ENCODE measurements at regions not wholly inside any gene's neighbourhood (a gene's known extent, or its start where the extent isn't known, plus 50 kb on each side); places are given as distances from the start of the nearest gene placed in this dataset.

- no peak overlapping the region for H3K4me3 ChIP-seq (ENCODE audit: low read length in 3 of 3)
- no peaks in the 10 kb centered on the region for H3K36me3 ChIP-seq (ENCODE audit: control insufficient read depth in 3 of 3, insufficient read depth in 3 of 3, low read length in 3 of 3)
- no peak overlapping the region for H3K27ac ChIP-seq (ENCODE audit: low read depth, low read length)
- no peak overlapping the region for H3K9ac ChIP-seq (ENCODE audit: low read depth in 1 of 3, low read length in 3 of 3)
- H3K9me3 ChIP-seq (ENCODE audit: control insufficient read depth in 3 of 3, low read length in 3 of 3) = no peaks in the 10 kb centered on the region
- H3K4me1 ChIP-seq (ENCODE audit: control insufficient read depth in 3 of 3, insufficient read depth in 3 of 3, low read length in 3 of 3) = no peaks in the 10 kb centered on the region
- no peaks in the 10 kb centered on the region for H3K27me3 ChIP-seq (ENCODE audit: control insufficient read depth in 3 of 3, insufficient read depth in 3 of 3, low read length in 3 of 3)
Observed at GRCh38 chr6:76634695-76635094, 562.2 kb upstream of the IMPG1 start.

GRCh38 chr6:76633259-76633658, 560.8 kb upstream of the IMPG1 start:
- H3K27me3 ChIP-seq (ENCODE audit: control insufficient read depth in 3 of 3, insufficient read depth in 3 of 3, low read length in 3 of 3) = no peaks in the 10 kb centered on the region
- no peak overlapping the region for H3K9ac ChIP-seq (ENCODE audit: low read depth in 1 of 3, low read length in 3 of 3)
- H3K9me3 ChIP-seq (ENCODE audit: control insufficient read depth in 3 of 3, low read length in 3 of 3) = no peaks in the 10 kb centered on the region
- H3K4me1 ChIP-seq (ENCODE audit: control insufficient read depth in 3 of 3, insufficient read depth in 3 of 3, low read length in 3 of 3) = no peaks in the 10 kb centered on the region
- H3K27ac ChIP-seq (ENCODE audit: low read depth, low read length) = no peak overlapping the region
- H3K4me3 ChIP-seq (ENCODE audit: low read length in 3 of 3) = no peak overlapping the region
- H3K36me3 ChIP-seq (ENCODE audit: control insufficient read depth in 3 of 3, insufficient read depth in 3 of 3, low read length in 3 of 3) = no peaks in the 10 kb centered on the region

GRCh38 chr6:76631622-76632021, 559.2 kb upstream of the IMPG1 start:
- Histone ChIP-seq H3K27me3 (ENCODE audit: control insufficient read depth in 3 of 3, insufficient read depth in 3 of 3, low read length in 3 of 3) (no peaks in the 10 kb centered on the region), H3K9me3 (ENCODE audit: control insufficient read depth in 3 of 3, low read length in 3 of 3) (no peaks in the 10 kb centered on the region), H3K9ac (ENCODE audit: low read depth in 1 of 3, low read length in 3 of 3) (no peak overlapping the region), H3K4me1 (ENCODE audit: control insufficient read depth in 3 of 3, insufficient read depth in 3 of 3, low read length in 3 of 3) (no peaks in the 10 kb centered on the region), H3K27ac (ENCODE audit: low read depth, low read length) (no peak overlapping the region), H3K4me3 (ENCODE audit: low read length in 3 of 3) (no peak overlapping the region), H3K36me3 (ENCODE audit: control insufficient read depth in 3 of 3, insufficient read depth in 3 of 3, low read length in 3 of 3) (no peaks in the 10 kb centered on the region)

- Histone ChIP-seq H3K9ac (ENCODE audit: low read depth in 1 of 3, low read length in 3 of 3) (no peak overlapping the region), H3K9me3 (ENCODE audit: control insufficient read depth in 3 of 3, low read length in 3 of 3) (no peaks in the 10 kb centered on the region), H3K27me3 (ENCODE audit: control insufficient read depth in 3 of 3, insufficient read depth in 3 of 3, low read length in 3 of 3) (no peaks in the 10 kb centered on the region), H3K36me3 (ENCODE audit: control insufficient read depth in 3 of 3, insufficient read depth in 3 of 3, low read length in 3 of 3) (no peaks in the 10 kb centered on the region), H3K4me1 (ENCODE audit: control insufficient read depth in 3 of 3, insufficient read depth in 3 of 3, low read length in 3 of 3) (no peaks in the 10 kb centered on the region), H3K4me3 (ENCODE audit: low read length in 3 of 3) (no peak overlapping the region), H3K27ac (ENCODE audit: low read depth, low read length) (no peak overlapping the region)
Observed at GRCh38 chr6:76615395-76615794, 542.9 kb upstream of the IMPG1 start.

GRCh38 chr6:76612954-76613353, 540.5 kb upstream of the IMPG1 start:
- Histone ChIP-seq H3K9me3 (ENCODE audit: control insufficient read depth in 3 of 3, low read length in 3 of 3) (no peaks in the 10 kb centered on the region), H3K4me1 (ENCODE audit: control insufficient read depth in 3 of 3, insufficient read depth in 3 of 3, low read length in 3 of 3) (no peaks in the 10 kb centered on the region), H3K9ac (ENCODE audit: low read depth in 1 of 3, low read length in 3 of 3) (no peak overlapping the region), H3K27me3 (ENCODE audit: control insufficient read depth in 3 of 3, insufficient read depth in 3 of 3, low read length in 3 of 3) (no peaks in the 10 kb centered on the region), H3K27ac (ENCODE audit: low read depth, low read length) (no peak overlapping the region), H3K4me3 (ENCODE audit: low read length in 3 of 3) (no peak overlapping the region), H3K36me3 (ENCODE audit: control insufficient read depth in 3 of 3, insufficient read depth in 3 of 3, low read length in 3 of 3) (no peaks in the 10 kb centered on the region)

GRCh38 chr6:76609160-76609559, 536.7 kb upstream of the IMPG1 start:
- no peaks in the 10 kb centered on the region for H3K9me3 ChIP-seq (ENCODE audit: control insufficient read depth in 3 of 3, low read length in 3 of 3)
- H3K36me3 ChIP-seq (ENCODE audit: control insufficient read depth in 3 of 3, insufficient read depth in 3 of 3, low read length in 3 of 3) = no peaks in the 10 kb centered on the region
- H3K27ac ChIP-seq (ENCODE audit: low read depth, low read length) = no peak overlapping the region
- no peak overlapping the region for H3K9ac ChIP-seq (ENCODE audit: low read depth in 1 of 3, low read length in 3 of 3)
- no peaks in the 10 kb centered on the region for H3K4me1 ChIP-seq (ENCODE audit: control insufficient read depth in 3 of 3, insufficient read depth in 3 of 3, low read length in 3 of 3)
- no peaks in the 10 kb centered on the region for H3K27me3 ChIP-seq (ENCODE audit: control insufficient read depth in 3 of 3, insufficient read depth in 3 of 3, low read length in 3 of 3)
- no peak overlapping the region for H3K4me3 ChIP-seq (ENCODE audit: low read length in 3 of 3)

GRCh38 chr6:76594109-76594508, 521.6 kb upstream of the IMPG1 start:
- no peak overlapping the region for H3K4me3 ChIP-seq (ENCODE audit: low read length in 3 of 3)
- no peak overlapping the region for H3K9ac ChIP-seq (ENCODE audit: low read depth in 1 of 3, low read length in 3 of 3)
- no peak overlapping the region for H3K27ac ChIP-seq (ENCODE audit: low read depth, low read length)
- H3K9me3 ChIP-seq (ENCODE audit: control insufficient read depth in 3 of 3, low read length in 3 of 3) = no peaks in the 10 kb centered on the region
- no peaks in the 10 kb centered on the region for H3K36me3 ChIP-seq (ENCODE audit: control insufficient read depth in 3 of 3, insufficient read depth in 3 of 3, low read length in 3 of 3)
- no peaks in the 10 kb centered on the region for H3K27me3 ChIP-seq (ENCODE audit: control insufficient read depth in 3 of 3, insufficient read depth in 3 of 3, low read length in 3 of 3)
- H3K4me1 ChIP-seq (ENCODE audit: control insufficient read depth in 3 of 3, insufficient read depth in 3 of 3, low read length in 3 of 3) = no peaks in the 10 kb centered on the region

- H3K9me3 ChIP-seq (ENCODE audit: control insufficient read depth in 3 of 3, low read length in 3 of 3) = no peaks in the 10 kb centered on the region
- H3K4me3 ChIP-seq (ENCODE audit: low read length in 3 of 3) = no peak overlapping the region
Observed at GRCh38 chr6:76593668-76594067, 521.2 kb upstream of the IMPG1 start.

GRCh38 chr6:76592566-76592965, 520.1 kb upstream of the IMPG1 start:
- no peaks in the 10 kb centered on the region for H3K36me3 ChIP-seq (ENCODE audit: control insufficient read depth in 3 of 3, insufficient read depth in 3 of 3, low read length in 3 of 3)
- H3K4me1 ChIP-seq (ENCODE audit: control insufficient read depth in 3 of 3, insufficient read depth in 3 of 3, low read length in 3 of 3) = no peaks in the 10 kb centered on the region
- no peaks in the 10 kb centered on the region for H3K9me3 ChIP-seq (ENCODE audit: control insufficient read depth in 3 of 3, low read length in 3 of 3)
- H3K9ac ChIP-seq (ENCODE audit: low read depth in 1 of 3, low read length in 3 of 3) = no peak overlapping the region
- no peak overlapping the region for H3K4me3 ChIP-seq (ENCODE audit: low read length in 3 of 3)
- H3K27me3 ChIP-seq (ENCODE audit: control insufficient read depth in 3 of 3, insufficient read depth in 3 of 3, low read length in 3 of 3) = no peaks in the 10 kb centered on the region
- no peak overlapping the region for H3K27ac ChIP-seq (ENCODE audit: low read depth, low read length)

More at GRCh38 chr6:76593668-76594067, 521.2 kb upstream of the IMPG1 start:
- H3K4me1 ChIP-seq (ENCODE audit: control insufficient read depth in 3 of 3, insufficient read depth in 3 of 3, low read length in 3 of 3) = no peaks in the 10 kb centered on the region
- no peak overlapping the region for H3K9ac ChIP-seq (ENCODE audit: low read depth in 1 of 3, low read length in 3 of 3)
- H3K27ac ChIP-seq (ENCODE audit: low read depth, low read length) = no peak overlapping the region
- no peaks in the 10 kb centered on the region for H3K36me3 ChIP-seq (ENCODE audit: control insufficient read depth in 3 of 3, insufficient read depth in 3 of 3, low read length in 3 of 3)
- H3K27me3 ChIP-seq (ENCODE audit: control insufficient read depth in 3 of 3, insufficient read depth in 3 of 3, low read length in 3 of 3) = no peaks in the 10 kb centered on the region

- no peaks in the 10 kb centered on the region for H3K27me3 ChIP-seq (ENCODE audit: control insufficient read depth in 3 of 3, insufficient read depth in 3 of 3, low read length in 3 of 3)
Observed at GRCh38 chr6:76587271-76587670, 514.8 kb upstream of the IMPG1 start.

GRCh38 chr6:76584121-76584520, 511.7 kb upstream of the IMPG1 start:
- Histone ChIP-seq H3K4me1 (ENCODE audit: control insufficient read depth in 3 of 3, insufficient read depth in 3 of 3, low read length in 3 of 3) (no peaks in the 10 kb centered on the region), H3K27me3 (ENCODE audit: control insufficient read depth in 3 of 3, insufficient read depth in 3 of 3, low read length in 3 of 3) (no peaks in the 10 kb centered on the region), H3K4me3 (ENCODE audit: low read length in 3 of 3) (no peak overlapping the region), H3K36me3 (ENCODE audit: control insufficient read depth in 3 of 3, insufficient read depth in 3 of 3, low read length in 3 of 3) (no peaks in the 10 kb centered on the region), H3K9ac (ENCODE audit: low read depth in 1 of 3, low read length in 3 of 3) (no peak overlapping the region), H3K9me3 (ENCODE audit: control insufficient read depth in 3 of 3, low read length in 3 of 3) (no peaks in the 10 kb centered on the region), H3K27ac (ENCODE audit: low read depth, low read length) (no peak overlapping the region)

More at GRCh38 chr6:76587271-76587670, 514.8 kb upstream of the IMPG1 start:
- no peak overlapping the region for H3K9ac ChIP-seq (ENCODE audit: low read depth in 1 of 3, low read length in 3 of 3)
- H3K27ac ChIP-seq (ENCODE audit: low read depth, low read length) = no peak overlapping the region
- H3K36me3 ChIP-seq (ENCODE audit: control insufficient read depth in 3 of 3, insufficient read depth in 3 of 3, low read length in 3 of 3) = no peaks in the 10 kb centered on the region
- no peak overlapping the region for H3K4me3 ChIP-seq (ENCODE audit: low read length in 3 of 3)
- H3K9me3 ChIP-seq (ENCODE audit: control insufficient read depth in 3 of 3, low read length in 3 of 3) = no peaks in the 10 kb centered on the region
- no peaks in the 10 kb centered on the region for H3K4me1 ChIP-seq (ENCODE audit: control insufficient read depth in 3 of 3, insufficient read depth in 3 of 3, low read length in 3 of 3)
